ENCODE measurements at regions not wholly inside any gene's neighbourhood (a gene's known extent, or its start where the extent isn't known, plus 50 kb on each side); places are given as distances from the start of the nearest gene placed in this dataset.

DNA sequence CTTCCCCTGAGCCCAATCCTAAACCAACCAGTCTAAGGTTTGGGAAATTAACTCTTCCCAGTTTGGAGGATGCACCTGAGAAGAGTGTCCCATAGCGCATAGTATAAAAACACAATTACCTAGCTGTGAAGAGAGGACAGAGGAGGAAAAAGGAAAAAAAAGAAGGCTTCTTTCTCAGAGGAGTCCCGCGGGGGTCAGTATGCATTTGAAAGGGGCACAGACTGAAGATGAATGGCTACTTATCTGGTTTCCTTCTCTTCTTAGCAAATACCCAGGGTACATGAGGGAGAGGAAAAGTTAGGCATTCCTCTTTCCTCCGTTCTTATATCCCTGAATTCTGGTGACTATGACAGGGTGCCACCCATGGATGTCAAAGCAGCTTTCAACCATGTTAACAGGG, 96.9 kb downstream of the TMEM47 start:
- H3K9me2 ChIP-seq (ENCODE audit: insufficient read depth), result no peaks in the 10 kb centered on the region
- H3K4me2 ChIP-seq (ENCODE audit: low read length), result no peak overlapping the region
- H3K79me2 ChIP-seq (ENCODE audit: insufficient read depth, low read length), result no peaks in the 10 kb centered on the region
- ChIA-PET POLR2A (no interaction called here), RAD21 (ENCODE audit: low non-redundant PET in 1 of 2, low total read pairs in 2 of 2, uncharacterized antibody in 2 of 2, unreplicated experiment in 2 of 2) (no interaction called here), CTCF (no interaction called here)
- H3K4me1 ChIP-seq (ENCODE audit: control insufficient read depth in 1 of 2, insufficient read depth in 2 of 2, low read length in 2 of 2), result no peaks in the 10 kb centered on the region
- no peak overlapping the region for H3K4me3 ChIP-seq (replicated peaks in 1 of 2; ENCODE audit: low read depth in 1 of 2, low read length in 2 of 2)
- no peak for DNase-seq (ENCODE audit: low read depth, low spot score)
- H4K20me1 ChIP-seq (ENCODE audit: insufficient read depth), result no peaks in the 10 kb centered on the region
- TF ChIP-seq ZNF274 (IDR thresholded peaks at IDR 0.05; ENCODE audit: low read depth, low read length), result no peak
- no peak for TF ChIP-seq SIN3A (IDR thresholded peaks at IDR 0.05; ENCODE audit: low read depth)
- no peak for TF ChIP-seq ZFX (IDR thresholded peaks at IDR 0.05)
- TF ChIP-seq POLR2A (IDR thresholded peaks at IDR 0.05; ENCODE audit: borderline replicate concordance, extremely low read depth, insufficient read depth, insufficient read length), result no peak
- TF ChIP-seq ELF1 (IDR thresholded peaks at IDR 0.05; ENCODE audit: borderline replicate concordance, low read depth), result no peak
- TF ChIP-seq, protein P1, sequence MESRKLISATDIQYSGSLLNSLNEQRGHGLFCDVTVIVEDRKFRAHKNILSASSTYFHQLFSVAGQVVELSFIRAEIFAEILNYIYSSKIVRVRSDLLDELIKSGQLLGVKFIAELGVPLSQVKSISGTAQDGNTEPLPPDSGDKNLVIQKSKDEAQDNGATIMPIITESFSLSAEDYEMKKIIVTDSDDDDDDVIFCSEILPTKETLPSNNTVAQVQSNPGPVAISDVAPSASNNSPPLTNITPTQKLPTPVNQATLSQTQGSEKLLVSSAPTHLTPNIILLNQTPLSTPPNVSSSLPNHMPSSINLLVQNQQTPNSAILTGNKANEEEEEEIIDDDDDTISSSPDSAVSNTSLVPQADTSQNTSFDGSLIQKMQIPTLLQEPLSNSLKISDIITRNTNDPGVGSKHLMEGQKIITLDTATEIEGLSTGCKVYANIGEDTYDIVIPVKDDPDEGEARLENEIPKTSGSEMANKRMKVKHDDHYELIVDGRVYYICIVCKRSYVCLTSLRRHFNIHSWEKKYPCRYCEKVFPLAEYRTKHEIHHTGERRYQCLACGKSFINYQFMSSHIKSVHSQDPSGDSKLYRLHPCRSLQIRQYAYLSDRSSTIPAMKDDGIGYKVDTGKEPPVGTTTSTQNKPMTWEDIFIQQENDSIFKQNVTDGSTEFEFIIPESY (IDR thresholded peaks at IDR 0.05; ENCODE audit: extremely low read depth, insufficient replicate concordance, low read length), result no peak
- no peak for TF ChIP-seq RAD21 (IDR thresholded peaks at IDR 0.05; ENCODE audit: low read depth)
- TF ChIP-seq FOSL1 (IDR thresholded peaks at IDR 0.05; ENCODE audit: low read depth), result no peak
- TF ChIP-seq POLR2AphosphoS5 (IDR thresholded peaks at IDR 0.05; ENCODE audit: low read depth, low read length), result no peak
- TF ChIP-seq TCF7L2 (IDR thresholded peaks at IDR 0.05; ENCODE audit: borderline replicate concordance, extremely low read depth, insufficient read depth, insufficient read length), result no peak
- TF ChIP-seq EZH2phosphoT487 (IDR thresholded peaks at IDR 0.05; ENCODE audit: borderline replicate concordance), result no peak
- TF ChIP-seq, protein P2, sequence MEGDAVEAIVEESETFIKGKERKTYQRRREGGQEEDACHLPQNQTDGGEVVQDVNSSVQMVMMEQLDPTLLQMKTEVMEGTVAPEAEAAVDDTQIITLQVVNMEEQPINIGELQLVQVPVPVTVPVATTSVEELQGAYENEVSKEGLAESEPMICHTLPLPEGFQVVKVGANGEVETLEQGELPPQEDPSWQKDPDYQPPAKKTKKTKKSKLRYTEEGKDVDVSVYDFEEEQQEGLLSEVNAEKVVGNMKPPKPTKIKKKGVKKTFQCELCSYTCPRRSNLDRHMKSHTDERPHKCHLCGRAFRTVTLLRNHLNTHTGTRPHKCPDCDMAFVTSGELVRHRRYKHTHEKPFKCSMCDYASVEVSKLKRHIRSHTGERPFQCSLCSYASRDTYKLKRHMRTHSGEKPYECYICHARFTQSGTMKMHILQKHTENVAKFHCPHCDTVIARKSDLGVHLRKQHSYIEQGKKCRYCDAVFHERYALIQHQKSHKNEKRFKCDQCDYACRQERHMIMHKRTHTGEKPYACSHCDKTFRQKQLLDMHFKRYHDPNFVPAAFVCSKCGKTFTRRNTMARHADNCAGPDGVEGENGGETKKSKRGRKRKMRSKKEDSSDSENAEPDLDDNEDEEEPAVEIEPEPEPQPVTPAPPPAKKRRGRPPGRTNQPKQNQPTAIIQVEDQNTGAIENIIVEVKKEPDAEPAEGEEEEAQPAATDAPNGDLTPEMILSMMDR (IDR thresholded peaks at IDR 0.05 in 2 of 3, conservative IDR thresholded peaks at IDR 0.05 in 1 of 3; ENCODE audit: borderline replicate concordance in 1 of 3, insufficient read depth in 1 of 3, low read depth in 2 of 3, low read length in 2 of 3), result no peak
- no peak overlapping the region for H3K9ac ChIP-seq (ENCODE audit: low read length)
- intact Hi-C loops (cut with micrococcal nuclease), result no loop called here
- no peak for ATAC-seq
- no peaks in the 10 kb centered on the region for H3K9me3 ChIP-seq (ENCODE audit: control insufficient read depth in 1 of 2, insufficient read depth in 1 of 2, low read depth in 1 of 2, low read length in 2 of 2)
- H2AFZ ChIP-seq (ENCODE audit: low read depth, low read length, poor library complexity, severe bottlenecking), result no peak overlapping the region
- no peaks in the 10 kb centered on the region for H3K36me3 ChIP-seq (ENCODE audit: control insufficient read depth in 1 of 2, insufficient read depth in 2 of 2, low read length in 2 of 2)
- BruUV-seq (replicated peaks), result no TSS peak
- H3K27me3 ChIP-seq (ENCODE audit: insufficient read depth, low read length), result no peaks in the 10 kb centered on the region
- H3K27ac ChIP-seq (ENCODE audit: low read depth, low read length), result no peak overlapping the region

Data from HCT116 (cell line).